GM19351 (cell line): ENCODE measurements at regions not wholly inside any gene's neighbourhood (a gene's known extent, or its start where the extent isn't known, plus 50 kb on each side); places are given as distances from the start of the nearest gene placed in this dataset.

Source experiments
- ATAC-seq: cut with Tn5 transposase; IDR thresholded peaks from one replicate; pipeline ENCODE4 v1.9.1; 2021; ENCODE audit warnings: mild to moderate bottlenecking, moderate library complexity; ENCODE audit not compliant: unreplicated experiment

GRCh38 chrX:11040405-11040804, 70.7 kb upstream of the HCCS start:
- ATAC-seq = no peak

GRCh38 chrX:11040996-11041395, 70.1 kb upstream of the HCCS start:
- ATAC-seq = no peak

- ATAC-seq = no peak
Observed at GRCh38 chrX:11050013-11050412, 61.1 kb upstream of the HCCS start.

- no peak for ATAC-seq
Observed at GRCh38 chrX:11053351-11053750, 57.8 kb upstream of the HCCS start.

- no peak for ATAC-seq
Observed at GRCh38 chrX:11056322-11057176, 54.6 kb upstream of the HCCS start.

- no peak for ATAC-seq
Observed at GRCh38 chrX:11059933-11060332, 51.2 kb upstream of the HCCS start.
